ENCODE measurements at regions not wholly inside any gene's neighbourhood (a gene's known extent, or its start where the extent isn't known, plus 50 kb on each side); places are given as distances from the start of the nearest gene placed in this dataset. TPM values are rescaled to one million over a fixed set of nuclear protein-coding genes. Genes with fewer than 3 reads are reported as not detected.

DNA sequence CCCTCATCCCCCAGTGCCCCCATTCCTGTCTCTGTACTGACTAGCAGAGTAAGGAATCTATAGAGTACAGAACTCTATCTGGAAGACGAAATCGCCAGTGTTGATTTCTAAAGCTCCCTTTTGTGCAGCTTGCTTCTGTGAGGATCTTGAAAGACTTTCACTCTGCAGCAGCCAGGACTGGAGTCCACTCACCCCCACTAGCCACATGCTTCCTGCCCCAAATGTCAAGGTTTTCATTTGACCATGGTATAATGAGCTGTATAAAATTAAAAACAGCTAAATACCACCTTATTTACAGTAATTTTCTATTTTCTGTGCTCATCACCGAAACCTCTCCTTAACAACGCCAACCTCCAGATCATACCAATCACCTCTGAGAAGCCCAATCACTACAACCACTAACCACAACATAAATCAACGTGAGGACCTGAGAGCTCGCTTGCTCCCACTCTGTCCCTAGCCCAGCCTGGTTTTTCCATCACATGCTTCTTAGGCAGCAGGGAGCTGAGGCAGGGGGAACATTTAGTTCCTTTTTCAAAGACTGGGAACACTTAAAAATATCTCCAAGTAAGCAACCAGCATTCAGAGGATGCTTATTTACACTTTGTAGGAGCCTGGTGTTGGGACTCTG, 56.1 kb upstream of the IRF2BP2 start:
- intact Hi-C loops (cut with DNase I; ENCODE audit: low total_unique reads), result no loop called here
- H3K4me1 ChIP-seq, result no peaks in the 10 kb centered on the region
- TF ChIP-seq POLR2A (IDR thresholded peaks at IDR 0.05), result no peak
- TF ChIP-seq, protein P1, sequence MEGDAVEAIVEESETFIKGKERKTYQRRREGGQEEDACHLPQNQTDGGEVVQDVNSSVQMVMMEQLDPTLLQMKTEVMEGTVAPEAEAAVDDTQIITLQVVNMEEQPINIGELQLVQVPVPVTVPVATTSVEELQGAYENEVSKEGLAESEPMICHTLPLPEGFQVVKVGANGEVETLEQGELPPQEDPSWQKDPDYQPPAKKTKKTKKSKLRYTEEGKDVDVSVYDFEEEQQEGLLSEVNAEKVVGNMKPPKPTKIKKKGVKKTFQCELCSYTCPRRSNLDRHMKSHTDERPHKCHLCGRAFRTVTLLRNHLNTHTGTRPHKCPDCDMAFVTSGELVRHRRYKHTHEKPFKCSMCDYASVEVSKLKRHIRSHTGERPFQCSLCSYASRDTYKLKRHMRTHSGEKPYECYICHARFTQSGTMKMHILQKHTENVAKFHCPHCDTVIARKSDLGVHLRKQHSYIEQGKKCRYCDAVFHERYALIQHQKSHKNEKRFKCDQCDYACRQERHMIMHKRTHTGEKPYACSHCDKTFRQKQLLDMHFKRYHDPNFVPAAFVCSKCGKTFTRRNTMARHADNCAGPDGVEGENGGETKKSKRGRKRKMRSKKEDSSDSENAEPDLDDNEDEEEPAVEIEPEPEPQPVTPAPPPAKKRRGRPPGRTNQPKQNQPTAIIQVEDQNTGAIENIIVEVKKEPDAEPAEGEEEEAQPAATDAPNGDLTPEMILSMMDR (IDR thresholded peaks at IDR 0.05), result no peak
- no peak for DNase-seq
- H3K4me3 ChIP-seq, result no peak overlapping the region
- H3K27ac ChIP-seq, result no peak overlapping the region
- H3K27me3 ChIP-seq, result no peaks in the 10 kb centered on the region
- no peaks in the 10 kb centered on the region for H3K36me3 ChIP-seq
- peaks cover 0 to 3% of the 10 kb centered on the region in 2 donors for H3K9me3 ChIP-seq

DNA sequence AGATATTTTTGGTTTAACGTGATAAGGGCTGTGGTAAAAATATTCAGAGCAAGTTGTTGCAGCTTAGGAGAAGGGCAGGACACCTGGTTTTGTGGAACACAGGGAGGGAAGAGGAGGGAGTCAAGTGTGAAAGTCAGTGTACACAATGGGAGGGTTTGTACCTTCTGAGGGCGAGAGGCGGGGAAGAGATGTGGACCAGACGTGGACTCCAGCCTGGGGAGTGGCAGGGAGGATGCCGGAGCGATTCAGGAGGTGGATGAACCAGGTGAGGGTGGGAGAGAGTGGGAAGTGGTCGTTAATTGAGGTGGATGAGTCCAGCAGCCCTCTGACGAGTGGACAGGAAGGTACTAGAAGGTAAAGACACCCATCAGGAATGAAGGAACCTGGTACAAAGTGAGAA, 52.2 kb upstream of the IRF2BP2 start:
- no peak for DNase-seq
- intact Hi-C loops (cut with DNase I; ENCODE audit: low total_unique reads), result no loop called here

DNA sequence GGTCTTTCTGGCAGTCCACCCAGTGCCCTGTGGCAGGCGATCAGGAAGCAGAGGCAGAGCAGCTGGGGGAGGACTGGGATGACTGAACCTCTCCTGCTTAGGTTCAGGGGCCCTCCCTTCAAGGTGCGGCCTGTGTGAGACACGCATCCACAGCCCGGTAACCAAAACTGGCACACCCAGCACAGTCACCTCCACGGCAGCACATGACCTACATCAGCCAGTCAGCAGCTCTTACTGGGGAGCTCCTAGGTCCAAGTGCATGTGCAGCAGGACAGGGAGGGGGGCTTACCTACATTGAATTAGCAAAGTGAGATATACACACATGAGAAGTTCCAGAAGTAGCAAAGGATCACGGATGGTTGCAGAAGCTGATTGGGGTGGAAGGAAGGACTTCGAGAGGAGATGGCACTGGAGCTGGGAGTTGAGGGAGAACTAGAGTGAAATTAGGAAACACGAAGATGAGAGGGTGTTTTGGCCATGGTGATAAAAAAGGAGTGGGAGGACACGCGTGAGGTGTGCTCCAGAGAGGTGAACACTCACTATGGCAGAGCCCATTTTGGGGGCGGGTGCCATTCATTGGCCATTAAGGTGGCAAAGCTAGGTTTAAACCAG, 51.4 kb upstream of the IRF2BP2 start:
- Histone ChIP-seq H3K4me3 (no peak overlapping the region), H3K36me3 (no peaks in the 10 kb centered on the region), H3K9me3 (no peaks in the 10 kb centered on the region), H3K4me1 (no peaks in the 10 kb centered on the region), H3K27ac (no peak overlapping the region), H3K27me3 (no peaks in the 10 kb centered on the region)
- TF ChIP-seq, protein P1 (IDR thresholded peaks at IDR 0.05), result no peak
- no peak for TF ChIP-seq POLR2A (IDR thresholded peaks at IDR 0.05)
- DNase-seq, result no peak
- intact Hi-C loops (cut with DNase I; ENCODE audit: low total_unique reads), result no loop called here

More for the DNA sequence above, 52.2 kb upstream of the IRF2BP2 start:
- Histone ChIP-seq H3K4me1 (no peaks in the 10 kb centered on the region), H3K36me3 (no peaks in the 10 kb centered on the region), H3K27ac (no peak overlapping the region), H3K27me3 (no peaks in the 10 kb centered on the region), H3K4me3 (no peak overlapping the region), H3K9me3 (no peaks in the 10 kb centered on the region)
- TF ChIP-seq, protein P1 (IDR thresholded peaks at IDR 0.05), result no peak
- TF ChIP-seq POLR2A (IDR thresholded peaks at IDR 0.05), result no peak

DNA sequence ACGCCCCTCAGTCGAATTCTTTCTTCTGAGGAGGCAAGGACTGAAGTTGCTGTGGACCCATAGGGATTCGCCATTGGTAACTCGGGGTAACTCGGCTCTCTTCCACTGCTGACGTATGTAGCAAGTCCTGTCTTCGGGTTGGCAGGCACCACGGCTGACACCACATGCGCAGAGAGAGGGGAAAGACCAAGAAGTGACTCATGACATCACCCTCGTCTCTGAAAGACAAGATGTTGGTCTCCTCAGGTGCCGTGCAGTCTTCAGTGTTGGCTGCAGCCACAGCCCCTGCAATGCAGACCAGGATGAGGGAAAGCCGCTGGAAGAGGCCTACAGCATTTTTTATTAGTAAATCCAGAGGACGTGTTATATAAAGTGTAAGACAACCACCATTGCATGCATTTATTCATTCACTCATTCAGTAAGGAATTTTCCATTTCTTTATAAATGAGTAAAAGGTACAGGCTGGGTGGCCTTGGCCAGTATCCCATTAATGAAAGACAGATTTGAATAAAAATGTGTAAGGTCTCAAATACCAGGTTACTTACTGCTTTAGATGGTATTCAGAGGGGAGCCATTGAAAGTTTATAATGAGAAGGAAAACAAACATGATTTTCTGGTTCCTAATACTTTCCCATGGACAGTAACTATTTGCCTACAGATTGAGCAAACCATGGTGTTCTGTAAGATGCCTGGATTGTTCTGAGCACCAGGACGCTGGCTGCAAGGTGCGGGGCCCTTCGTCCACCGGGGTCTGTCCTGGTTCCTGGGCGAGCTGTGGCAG, 50.7 kb upstream of the IRF2BP2 start:
- TF ChIP-seq, protein P1 (IDR thresholded peaks at IDR 0.05), result no peak
- TF ChIP-seq POLR2A (IDR thresholded peaks at IDR 0.05), result no peak
- H3K27ac ChIP-seq, result no peak overlapping the region
- no peaks in the 10 kb centered on the region for H3K9me3 ChIP-seq
- no peaks in the 10 kb centered on the region for H3K27me3 ChIP-seq
- intact Hi-C loops (cut with DNase I; ENCODE audit: low total_unique reads), result no loop called here
- DNase-seq, result no peak
- no peak overlapping the region for H3K4me3 ChIP-seq
- H3K4me1 ChIP-seq, result no peaks in the 10 kb centered on the region
- H3K36me3 ChIP-seq, result no peaks in the 10 kb centered on the region

Small RNAs in the stretch of these regions (small RNA-seq; reads per million reads assigned to genes)
- gene RNY4P16, result not detected

All from uterus (tissue), 3 donors.